ELR (cell line): ENCODE measurements at regions not wholly inside any gene's neighbourhood (a gene's known extent, or its start where the extent isn't known, plus 50 kb on each side); places are given as distances from the start of the nearest gene placed in this dataset.
"Not testable (repeated sequence)": the region's sequence is repeated elsewhere in the genome, so short reads cannot be mapped to it uniquely, and the experiment has no call there.

Experiments
- DNase-seq: peaks from one replicate; pipeline ENCODE4 v3.0.0-alpha.2; 2015; ENCODE audit warnings: low read depth

DNA sequence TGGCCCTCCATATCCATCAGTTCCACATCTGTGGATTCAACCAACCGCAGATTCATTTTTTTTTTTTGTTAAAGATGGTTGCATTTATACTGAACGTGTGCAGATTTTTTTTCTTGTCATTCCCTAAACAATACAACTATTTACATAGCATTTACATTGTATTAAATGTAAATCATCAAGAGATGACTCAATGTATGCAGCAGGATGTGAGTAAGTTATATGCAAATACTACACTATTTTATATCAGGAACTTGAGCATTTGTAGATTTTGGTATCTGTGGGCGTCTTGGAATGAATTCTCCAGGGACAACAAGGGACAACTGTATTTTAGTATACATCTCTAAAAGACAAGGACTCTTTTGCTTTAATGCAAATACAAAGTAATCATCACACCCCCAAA is 299.2 kb upstream of the ZNF608 start:
- peak; percentile 79 for DNase-seq

DNA sequence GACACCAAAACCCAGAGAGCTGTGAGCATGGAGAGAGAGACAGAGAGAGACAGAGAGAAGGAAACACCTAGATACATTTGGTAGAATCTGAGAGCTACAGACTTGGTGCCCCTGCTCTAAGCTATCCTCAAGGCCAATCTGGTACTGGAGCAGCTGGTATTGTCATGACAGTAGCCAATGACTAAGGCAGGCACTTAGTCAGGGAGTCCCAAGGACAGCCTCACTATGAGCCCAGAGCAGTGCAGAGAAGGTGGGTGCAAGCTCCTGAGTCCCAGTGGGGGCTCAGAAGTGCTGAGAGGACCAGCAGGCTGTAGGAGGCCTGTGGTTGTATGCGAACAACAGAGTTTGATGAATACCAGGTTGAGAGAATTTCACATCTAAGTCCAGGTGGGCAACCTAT is 300.4 kb upstream of the ZNF608 start:
- no peak for DNase-seq

DNA sequence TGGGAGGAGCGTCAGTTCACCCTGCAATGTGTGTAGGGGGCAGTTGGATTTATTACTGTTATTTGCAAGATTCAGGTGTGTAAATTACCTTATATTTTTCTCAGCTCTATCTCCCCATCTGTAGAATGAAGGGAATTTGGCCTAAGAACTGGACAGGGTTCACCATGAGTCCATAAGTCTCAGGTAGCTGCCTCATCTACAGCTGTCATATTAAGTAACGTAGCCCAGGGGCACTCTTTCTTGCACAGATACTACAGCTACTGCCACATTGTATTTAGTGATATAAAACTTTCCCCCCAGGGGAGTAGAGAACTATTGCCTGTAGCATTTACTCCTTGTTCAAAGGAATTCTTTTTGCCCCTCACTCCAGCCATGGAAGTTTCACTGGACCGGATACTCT is 301.4 kb upstream of the ZNF608 start:
- DNase-seq, result no peak

DNA sequence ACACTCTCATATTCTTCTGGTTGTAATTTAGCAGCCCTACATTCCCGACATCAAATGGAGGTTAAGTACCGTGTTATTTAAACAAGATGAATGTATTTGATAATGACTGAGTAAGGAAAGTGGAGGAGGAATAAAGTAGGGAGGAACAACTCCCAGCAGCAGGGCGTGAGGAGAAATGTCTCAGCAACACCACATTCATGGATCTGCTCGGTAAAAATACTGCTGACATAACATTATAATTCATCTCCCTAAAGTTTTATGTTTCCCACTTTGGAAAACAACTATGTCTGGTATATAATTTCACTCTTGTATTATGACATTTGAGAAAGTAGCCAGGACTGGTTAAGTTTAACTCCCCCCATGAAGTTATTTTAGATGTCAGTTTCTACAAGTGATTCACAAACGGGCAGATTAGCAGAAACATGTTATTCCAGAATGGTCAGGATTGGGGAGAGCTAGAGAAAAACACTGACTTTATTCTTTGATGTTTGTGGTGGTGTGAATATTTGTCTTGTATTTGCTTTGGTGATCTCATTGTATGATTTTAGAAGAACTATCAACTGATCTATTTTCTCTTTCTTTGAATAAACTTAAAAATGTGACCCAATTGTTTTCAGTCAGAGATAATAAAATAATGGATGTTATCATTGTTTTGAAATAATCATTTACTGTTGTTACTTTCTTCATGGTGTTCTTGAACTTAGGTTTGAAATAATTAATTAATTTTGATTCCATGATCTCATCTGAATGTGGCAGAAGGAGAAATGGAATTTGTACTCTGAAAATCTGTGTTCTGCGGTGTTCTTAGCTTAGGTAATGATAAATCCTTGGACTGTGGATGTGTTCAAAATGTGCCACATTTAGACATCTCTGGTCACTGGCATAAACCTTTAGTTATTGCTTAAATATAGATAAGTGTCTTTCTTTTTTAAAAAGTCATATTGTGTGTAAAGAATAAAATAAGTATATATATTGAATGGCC is 303.6 kb upstream of the ZNF608 start:
- DNase-seq, result no peak

DNA sequence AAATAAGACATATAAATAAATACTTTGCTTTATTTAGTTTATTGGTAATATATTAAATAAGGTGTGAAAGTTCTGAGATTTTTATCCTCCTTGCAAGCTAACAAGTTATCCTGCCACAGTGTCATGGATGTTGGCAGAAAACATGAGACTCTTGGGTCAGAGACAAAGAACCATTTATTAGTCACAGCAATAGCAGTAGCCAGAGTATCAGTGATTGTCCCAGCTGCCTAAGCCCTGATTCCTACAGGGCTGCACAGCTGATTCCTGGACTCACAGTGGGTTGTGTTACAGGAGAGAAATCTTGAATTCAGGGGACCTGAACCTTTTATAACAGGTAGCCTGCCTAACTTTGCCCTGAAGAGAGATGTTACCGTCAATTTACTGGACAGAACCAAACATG is 304.5 kb upstream of the ZNF608 start:
- DNase-seq, result no peak

DNA sequence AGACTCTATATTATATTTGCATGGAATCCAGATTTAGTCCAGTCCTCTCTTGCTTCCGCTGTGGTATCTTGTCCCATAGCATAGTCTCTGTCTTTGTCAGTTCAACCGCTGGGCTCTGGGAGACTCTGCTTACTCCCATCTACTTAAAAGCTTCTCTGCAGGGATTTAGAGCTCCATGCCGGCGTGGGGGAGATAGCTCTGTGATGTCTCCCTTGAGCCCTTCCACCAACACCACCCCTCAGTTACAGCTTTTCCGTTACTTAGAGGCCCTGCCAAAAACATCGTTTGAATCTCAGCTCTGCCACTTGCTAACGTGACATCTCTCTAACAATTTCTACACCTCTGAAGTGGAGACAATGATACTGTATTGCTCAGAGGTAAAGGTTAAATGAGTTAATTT is 306.1 kb upstream of the ZNF608 start:
- no peak for DNase-seq

DNA sequence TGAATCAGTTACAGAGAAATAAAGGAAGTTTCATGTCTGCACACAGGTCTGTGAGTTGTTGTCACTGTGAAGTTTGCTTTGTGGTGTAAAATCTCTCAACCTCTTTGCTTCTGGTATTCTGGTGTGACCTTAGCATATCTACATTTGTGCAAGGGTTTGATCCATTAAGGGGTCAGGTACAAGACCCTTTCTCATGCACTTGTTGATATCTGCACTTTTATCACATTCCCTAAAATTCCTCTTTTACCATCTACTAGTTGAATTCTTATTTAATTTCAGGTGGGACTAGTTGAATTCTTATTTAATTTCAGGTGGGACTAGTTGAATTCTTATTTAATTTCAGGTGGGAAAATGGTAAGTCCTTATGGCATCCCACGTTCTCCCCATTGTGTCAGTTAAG is 306.7 kb upstream of the ZNF608 start:
- DNase-seq, result no peak

DNA sequence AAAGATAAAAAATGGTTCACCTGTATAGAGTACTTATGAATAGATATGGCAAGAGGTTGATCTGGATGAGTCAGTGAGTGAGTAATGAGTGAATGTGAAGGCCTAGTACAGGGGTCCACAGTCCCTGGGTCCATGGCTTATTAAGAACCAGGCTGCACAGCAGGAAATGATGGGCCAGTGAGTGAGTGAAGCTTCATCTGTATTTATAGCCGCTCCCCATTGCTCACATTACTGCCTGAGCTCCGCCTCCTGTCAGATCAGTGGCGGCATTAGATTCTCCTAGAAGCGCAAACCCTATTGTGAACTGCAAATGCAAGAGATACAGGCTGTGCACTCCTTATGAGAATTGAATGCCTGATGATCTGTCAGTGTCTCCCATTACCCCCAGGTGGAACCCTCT is 307.7 kb upstream of the ZNF608 start:
- peak; percentile 62 for DNase-seq

DNA sequence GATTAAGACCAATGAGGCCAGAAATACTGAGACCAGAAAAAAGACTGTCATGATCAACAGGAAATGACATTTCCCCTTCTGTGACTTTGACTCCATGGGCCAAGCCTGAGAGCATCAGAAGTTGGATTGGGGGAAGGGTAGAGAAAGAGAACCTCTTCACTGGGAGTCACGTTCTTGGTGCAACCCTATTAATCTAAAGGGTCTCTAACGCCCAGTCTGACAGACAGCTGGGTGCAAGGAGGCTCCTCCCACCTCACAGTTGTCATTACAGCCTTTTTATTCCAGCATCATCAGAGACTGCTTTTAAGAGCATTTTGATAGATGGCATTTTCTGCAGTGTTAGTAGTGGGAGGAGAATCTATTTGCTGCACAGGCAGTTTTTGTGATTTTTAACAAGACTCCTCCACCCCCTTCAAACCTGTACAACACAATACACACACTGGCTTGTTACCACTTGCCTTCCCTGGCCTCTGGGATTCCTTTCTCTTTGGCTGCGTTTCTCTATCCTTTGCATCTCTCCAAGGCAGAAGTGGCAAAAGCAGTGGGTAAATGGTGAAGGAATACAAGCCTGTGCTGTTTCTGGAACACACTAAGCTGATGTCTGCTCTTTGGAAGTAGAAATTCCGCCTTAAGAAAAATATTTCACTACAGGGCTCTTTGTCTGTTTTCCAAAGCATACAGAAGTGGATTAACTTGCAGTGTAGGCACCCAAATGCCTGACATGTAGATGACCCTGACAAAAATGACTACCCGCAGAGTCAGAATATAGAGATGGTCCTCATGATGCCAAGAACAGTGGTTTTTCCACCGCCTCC is 310.4 kb upstream of the ZNF608 start:
- no peak for DNase-seq

DNA sequence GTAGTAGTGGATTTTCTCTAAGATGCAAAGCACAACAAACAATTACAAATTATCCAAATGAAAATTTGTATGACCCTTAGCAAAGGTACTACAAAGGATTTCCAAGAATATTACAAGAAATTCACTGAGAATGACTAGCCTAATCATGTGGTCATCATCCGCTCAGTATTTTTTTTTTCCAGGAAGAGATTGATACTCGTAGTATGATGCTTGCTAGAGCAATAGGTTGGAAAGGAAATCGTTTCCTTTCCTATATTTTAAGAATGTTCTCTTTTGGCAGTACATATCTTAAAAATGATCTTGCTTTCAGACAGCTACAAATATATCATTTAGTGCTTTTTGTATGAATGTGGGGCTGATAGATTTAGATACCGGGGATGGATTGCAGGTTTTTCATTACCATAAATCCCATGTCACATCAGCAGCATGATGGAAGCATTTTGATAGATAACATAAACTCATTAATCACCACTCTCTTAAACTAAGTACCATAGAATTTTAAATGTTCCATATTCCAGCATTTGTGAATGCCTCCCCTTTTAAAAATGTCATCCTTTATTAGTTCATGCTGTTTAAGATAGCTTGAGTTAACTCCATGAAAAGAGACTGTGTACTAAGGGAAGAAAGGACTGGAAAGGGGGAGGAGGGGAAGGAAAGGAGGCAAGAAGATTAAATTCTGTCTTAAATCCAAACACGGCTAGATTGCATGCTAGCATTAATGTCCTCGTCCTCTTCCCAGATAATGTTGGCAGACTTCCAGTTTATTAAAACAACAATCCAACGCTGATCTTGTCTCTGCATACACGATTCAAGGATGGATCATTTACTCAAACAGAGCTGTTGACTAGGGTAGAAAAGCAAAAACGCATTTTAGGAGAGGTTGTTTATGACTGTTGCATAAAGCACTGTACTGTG is 311.7 kb upstream of the ZNF608 start:
- DNase-seq, result peak; percentile 22

DNA sequence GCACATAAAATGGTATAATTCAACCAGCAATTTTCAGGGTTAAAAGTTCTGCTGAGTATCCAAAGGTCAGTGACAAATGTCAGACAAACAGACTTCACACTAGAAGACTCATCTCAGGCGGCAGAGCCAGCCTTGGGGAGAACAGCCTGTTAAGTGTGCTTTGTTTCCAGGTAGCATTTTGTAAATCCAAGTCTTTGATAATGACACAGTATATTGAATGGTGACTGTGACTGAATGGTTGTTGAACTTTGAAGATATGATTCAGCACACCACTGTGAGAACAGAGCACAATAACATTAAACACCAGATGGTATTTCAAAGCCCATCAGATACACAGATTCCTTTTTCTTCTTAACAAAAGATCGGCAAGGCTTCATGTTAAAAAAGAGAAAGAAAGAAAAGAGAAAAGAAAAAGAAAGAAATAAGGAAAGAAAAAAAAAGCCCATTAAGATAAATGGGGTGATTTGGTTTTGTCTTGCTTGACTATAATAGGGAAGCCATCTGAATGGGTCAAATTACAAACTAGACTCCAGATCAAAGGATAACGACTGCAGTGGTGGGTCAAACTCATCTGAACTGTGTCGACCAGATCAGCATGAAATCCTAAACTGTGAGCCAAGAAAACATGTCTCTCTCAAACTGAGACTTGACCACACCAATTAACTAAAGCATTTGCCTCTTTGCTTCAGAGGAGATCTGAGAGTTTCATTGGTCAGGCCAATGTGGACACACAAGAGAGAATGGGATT is 313.0 kb upstream of the ZNF608 start:
- DNase-seq, result no peak

DNA sequence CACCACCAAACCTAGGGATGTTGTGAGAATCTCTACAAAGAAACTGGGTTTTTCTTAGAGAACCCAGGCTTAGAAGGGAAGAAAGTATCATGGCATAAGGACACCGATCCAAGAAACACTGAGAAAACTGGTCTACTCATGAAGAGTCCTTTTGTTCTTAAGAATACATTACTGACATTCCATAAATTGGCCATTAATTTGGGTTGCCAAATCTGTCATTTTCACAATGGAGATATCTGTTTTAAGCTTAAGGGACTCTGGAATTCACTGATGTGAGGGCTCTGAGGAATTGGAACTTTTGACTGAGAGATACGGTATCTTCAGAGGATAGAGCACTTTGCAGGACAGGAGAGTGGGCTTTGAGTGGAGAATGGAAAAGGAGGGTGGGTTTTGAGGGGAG is 315.3 kb upstream of the ZNF608 start:
- DNase-seq, result no peak

DNA sequence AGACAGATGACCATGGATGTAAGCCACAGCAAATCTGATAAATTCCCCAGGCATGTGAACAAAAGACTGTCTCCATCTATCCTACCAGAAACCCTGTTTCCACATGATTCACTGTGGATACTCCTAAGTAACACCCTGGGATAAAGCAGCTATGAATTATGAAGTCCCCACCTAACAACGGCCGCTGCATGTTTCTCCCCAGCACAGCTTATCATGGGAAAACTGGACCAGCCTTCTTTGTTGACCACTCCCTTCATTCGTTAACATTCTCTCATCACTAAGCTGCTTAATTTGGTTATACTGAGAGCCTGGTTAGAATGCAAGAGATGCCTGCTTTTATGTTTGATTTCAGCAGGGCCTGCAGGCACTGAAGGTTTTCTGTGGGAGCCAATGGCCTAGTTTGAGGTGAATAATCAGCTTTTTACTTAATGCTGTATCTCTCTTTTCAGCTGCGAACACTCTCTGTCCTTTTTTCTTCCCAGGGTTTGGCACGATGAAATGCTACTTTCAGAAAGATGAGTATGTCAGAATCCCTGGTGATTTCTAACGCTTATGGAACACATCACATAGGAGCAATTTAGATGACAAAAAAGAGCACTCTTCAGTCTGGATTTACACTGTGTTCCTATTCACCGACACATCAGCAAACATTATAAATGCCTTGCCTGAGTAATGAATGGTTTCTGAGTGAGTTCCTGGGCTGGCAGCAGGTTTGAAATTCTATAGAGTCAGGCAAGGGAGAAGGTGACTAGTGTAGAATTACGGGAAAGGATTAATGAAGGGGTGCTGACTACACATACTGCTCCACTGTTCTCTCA is 318.4 kb upstream of the ZNF608 start:
- no peak for DNase-seq

DNA sequence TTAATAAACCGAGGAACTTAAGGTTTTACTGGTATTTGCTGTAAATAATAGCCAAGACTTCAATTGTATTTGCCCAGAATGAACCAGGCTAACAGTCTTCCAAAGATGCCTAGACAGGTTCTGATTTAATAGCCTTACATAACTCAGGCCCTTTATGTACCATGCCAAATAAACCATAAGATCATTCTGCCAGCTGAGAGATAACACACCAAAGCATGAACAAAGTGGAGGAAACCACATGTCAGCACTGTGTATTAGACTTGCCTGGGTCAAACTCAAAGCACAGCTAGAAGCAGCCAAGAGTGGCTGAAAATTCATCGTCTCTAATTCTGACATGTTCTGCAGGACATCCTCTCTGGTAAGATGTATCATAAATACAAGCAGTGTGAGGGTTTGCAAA is 319.3 kb upstream of the ZNF608 start:
- DNase-seq, result no peak

DNA sequence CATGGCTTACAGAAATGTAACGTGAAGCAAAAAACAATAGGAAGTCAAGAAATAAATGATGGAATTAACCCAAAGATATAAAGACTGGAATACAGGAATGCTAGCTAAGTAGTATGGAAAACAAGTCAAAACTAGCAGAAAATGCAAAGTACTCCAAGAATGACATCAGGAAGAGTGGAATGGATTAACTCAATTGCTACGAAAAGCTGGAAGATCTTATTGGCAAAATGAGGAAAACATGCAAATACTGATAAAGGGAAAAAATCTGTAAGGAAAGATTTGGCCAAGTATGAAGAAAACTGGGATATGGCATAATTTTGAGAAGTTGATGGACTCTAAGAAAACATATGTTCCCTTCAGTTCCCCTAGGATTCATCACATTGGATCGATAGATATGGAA is 324.5 kb upstream of the ZNF608 start:
- no peak for DNase-seq

DNA sequence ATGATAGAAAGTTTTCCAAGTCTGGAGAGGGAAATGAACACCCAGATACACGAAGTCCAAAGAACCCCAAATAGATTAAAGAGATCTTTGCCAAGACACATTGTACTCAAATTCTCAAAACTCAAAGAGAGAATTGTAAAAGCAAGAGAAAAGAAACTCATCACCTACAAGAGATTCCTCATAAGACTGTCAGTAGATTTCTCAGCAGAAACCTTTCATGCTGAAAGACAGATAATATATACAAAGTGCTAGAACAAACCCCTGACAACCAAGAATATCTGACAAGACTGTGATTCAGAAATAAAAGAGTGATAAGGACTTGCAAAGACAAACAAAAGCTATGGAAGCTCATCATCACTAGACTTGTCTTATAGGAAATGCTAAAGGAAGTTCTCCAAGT is 326.7 kb upstream of the ZNF608 start:
- no peak for DNase-seq

DNA sequence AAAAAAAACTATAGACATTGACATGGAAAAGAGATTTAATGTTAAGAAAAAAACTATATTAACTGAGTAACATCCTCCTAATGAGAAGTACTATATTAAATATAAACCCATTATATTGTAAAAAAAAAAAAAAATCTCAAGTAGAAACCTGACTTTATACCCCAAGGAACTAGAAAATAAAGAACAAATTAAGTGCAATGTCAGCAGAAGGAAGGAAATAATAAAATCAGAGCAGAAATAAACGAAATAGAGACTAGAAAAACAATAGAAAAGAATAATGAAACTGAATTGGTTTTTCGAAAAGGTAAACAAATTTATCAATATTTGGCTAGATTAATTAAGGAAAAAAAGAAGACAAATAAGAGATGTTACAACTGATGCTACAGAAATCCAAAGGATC is 329.1 kb upstream of the ZNF608 start:
- no peak for DNase-seq

DNA sequence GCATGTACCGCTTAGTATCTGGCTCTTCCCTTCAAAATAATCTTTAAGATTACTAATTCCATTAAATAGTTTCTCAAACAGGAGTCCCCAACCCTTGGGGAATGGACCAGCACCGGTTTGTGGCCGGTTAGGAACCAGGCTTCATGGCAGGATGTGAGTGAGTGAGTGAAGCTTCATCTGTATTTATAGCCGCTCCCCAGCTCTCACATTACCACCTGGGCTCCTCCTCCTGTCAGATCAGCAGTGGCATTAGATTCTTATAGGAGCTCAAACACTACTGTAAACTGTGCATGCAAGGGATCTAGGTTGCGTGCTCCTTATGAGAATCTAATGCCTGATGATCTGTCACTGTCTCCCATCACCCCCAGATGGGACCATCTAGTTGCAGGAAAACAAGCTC is 332.6 kb upstream of the ZNF608 start:
- DNase-seq, result not testable (repeated sequence)

DNA sequence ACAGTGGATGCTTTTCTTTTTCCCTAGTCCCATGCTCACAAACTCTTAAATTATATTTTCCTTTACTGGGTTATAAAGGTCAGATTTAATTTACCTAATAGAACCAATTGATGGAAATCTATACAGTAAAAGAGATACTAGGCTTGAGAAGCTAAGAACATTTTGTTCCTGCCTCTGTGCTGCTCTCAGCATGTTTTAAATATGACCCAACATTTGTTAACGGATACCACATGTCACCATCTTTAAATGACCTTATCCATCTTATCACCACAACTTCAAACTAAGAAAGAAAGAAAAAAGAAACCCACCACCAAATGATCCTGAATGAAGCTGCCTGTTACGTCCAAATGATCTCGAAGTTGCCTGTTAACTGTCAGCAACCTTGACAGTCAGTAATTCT is 334.7 kb upstream of the ZNF608 start:
- no peak for DNase-seq

DNA sequence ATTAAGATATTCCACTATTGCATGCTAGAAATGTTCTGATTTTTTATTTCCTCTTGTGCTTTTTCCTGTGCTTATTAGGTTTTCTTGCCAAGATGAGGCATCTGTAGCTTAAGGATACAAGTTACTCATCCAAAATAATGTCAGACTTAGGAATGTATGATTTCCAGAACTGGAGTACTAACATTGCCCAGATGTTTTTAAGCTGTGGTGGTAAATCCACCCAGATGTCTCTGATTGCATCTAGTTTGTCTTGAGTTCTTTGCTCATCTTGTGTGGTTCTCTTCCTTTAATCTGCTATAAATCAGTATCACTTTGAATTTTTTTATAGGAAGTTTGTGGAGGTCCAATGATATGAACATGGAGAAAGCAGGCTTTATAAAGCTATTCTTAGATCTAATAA is 337.5 kb upstream of the ZNF608 start:
- peak; percentile 78 for DNase-seq
